Activated naive CD4-positive, alpha-beta T cell treated with anti-CD3 and anti-CD28 coated beads, Interleukin-2, amount 10 ng/mL, durations not matched to agents 7 days and 5 days (primary cell): ENCODE measurements at regions not wholly inside any gene's neighbourhood (a gene's known extent, or its start where the extent isn't known, plus 50 kb on each side); places are given as distances from the start of the nearest gene placed in this dataset.

ENCODE experiments used
- CTCF ChIA-PET: fragments of 350-600 bp; sonication (Branson Sonifier 250); formaldehyde crosslinking; loops from one replicate; lab custom pipeline; 2021; ENCODE audit warnings: antibody characterized with exemption; lab: Charles Lee
- DNase-seq: peaks from one replicate; pipeline ENCODE4 v3.0.0-alpha.2; 2020
- H3K27ac Mint-ChIP-seq: one replicate; pipeline ENCODE4 v1.8.0; 2021; ENCODE audit warnings: mild to moderate bottlenecking, moderate library complexity, mixed read lengths
- H3K27me3 Mint-ChIP-seq: one replicate; pipeline ENCODE4 v1.8.0; 2021; ENCODE audit warnings: mild to moderate bottlenecking, mixed read lengths
- H3K36me3 Mint-ChIP-seq: one replicate; pipeline ENCODE4 v1.8.0; 2021; ENCODE audit warnings: mixed read lengths
- H3K4me1 Mint-ChIP-seq: one replicate; pipeline ENCODE4 v1.8.0; 2021; ENCODE audit warnings: mixed read lengths
- H3K4me3 Mint-ChIP-seq: one replicate; pipeline ENCODE4 v1.8.0; 2021; ENCODE audit warnings: mild to moderate bottlenecking, moderate library complexity, mixed read lengths
- H3K9me3 Mint-ChIP-seq: one replicate; pipeline ENCODE4 v1.8.0; 2021; ENCODE audit warnings: mixed read lengths

DNA sequence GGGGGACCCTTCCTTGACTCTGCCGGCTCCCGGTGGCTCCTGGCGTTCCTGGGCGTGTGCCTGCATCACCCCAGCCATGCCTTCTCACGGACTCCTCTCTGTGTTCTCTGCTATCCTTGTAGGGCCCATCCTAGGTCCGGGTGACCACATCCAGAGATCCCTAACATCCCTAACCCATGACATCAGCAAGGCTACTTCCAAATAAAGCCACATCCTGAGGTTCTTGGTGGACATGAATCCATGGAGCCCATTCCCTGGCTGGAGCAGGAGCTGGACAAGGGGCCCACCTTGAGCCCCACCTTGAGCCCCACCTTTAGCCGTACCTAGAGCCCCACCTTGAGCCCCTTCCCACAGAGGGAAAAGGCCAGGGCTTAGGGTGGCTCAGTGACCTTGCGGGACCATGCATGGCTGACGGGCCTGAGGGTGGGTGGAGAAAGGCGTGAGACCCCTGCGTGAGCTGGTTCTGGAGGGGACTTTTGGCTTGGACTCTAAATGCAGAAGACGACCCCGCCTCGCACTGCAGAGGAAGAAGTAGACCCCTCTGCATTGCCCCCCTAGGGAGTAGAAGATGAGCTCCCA, 58.5 kb upstream of the INPP5A start:
- Mint-ChIP-seq H3K9me3 (no peaks in the 10 kb centered on the region), H3K36me3 (no peaks in the 10 kb centered on the region), H3K4me1 (no peaks in the 10 kb centered on the region), H3K27ac (no peak overlapping the region), H3K27me3 (peaks cover 23% of the 10 kb centered on the region), H3K4me3 (no peak overlapping the region)
- DNase-seq: no peak
- CTCF ChIA-PET: no interaction called here

DNA sequence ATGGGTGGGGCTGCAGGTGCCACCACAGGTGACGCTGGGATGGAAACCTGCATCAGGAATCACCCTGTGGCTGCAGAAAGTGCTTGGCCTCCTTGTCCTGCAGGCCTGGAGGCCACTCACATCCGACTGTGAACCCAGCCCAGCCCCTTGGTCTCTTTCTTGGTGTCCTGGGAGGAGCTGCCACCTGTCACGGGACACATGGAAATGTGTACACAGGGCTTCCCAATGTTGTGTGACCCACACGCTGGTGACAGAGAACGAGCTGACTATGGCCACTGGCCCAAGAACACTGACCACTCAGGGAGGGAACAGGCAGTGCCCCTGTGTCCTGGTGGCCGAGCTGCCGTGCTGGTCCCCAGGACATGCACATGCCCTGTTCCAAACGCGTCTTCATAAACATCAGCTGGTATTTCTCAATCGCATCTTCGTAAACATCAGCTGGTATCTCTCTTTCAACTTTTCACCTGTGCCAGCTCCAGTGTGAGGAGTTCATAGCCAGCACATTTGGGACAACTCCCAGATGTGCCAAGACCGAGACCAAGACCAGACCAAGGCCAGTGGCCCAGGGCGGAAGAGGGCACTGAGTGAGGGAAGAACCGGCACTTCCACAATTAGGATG, 57.9 kb upstream of the INPP5A start:
- H3K4me3 Mint-ChIP-seq: no peak overlapping the region
- no peaks in the 10 kb centered on the region for H3K9me3 Mint-ChIP-seq
- CTCF ChIA-PET: no interaction called here
- no peak for DNase-seq
- peaks cover 23% of the 10 kb centered on the region for H3K27me3 Mint-ChIP-seq
- H3K36me3 Mint-ChIP-seq: no peaks in the 10 kb centered on the region
- H3K4me1 Mint-ChIP-seq: no peaks in the 10 kb centered on the region
- H3K27ac Mint-ChIP-seq: no peak overlapping the region

GRCh38 chr10:132480356-132480755, 57.2 kb upstream of the INPP5A start:
- DNase-seq: no peak
- Mint-ChIP-seq H3K4me3 (no peak overlapping the region), H3K4me1 (no peaks in the 10 kb centered on the region), H3K27me3 (peaks cover 23% of the 10 kb centered on the region), H3K36me3 (no peaks in the 10 kb centered on the region), H3K27ac (no peak overlapping the region), H3K9me3 (no peaks in the 10 kb centered on the region)
- CTCF ChIA-PET: no interaction called here

GRCh38 chr10:132481690-132482089, 55.9 kb upstream of the INPP5A start:
- H3K4me3 Mint-ChIP-seq: no peak overlapping the region
- CTCF ChIA-PET: no interaction called here
- no peak for DNase-seq
- no peaks in the 10 kb centered on the region for H3K4me1 Mint-ChIP-seq
- H3K9me3 Mint-ChIP-seq: no peaks in the 10 kb centered on the region
- no peaks in the 10 kb centered on the region for H3K36me3 Mint-ChIP-seq
- H3K27me3 Mint-ChIP-seq: peaks cover 16% of the 10 kb centered on the region
- H3K27ac Mint-ChIP-seq: no peak overlapping the region

DNA sequence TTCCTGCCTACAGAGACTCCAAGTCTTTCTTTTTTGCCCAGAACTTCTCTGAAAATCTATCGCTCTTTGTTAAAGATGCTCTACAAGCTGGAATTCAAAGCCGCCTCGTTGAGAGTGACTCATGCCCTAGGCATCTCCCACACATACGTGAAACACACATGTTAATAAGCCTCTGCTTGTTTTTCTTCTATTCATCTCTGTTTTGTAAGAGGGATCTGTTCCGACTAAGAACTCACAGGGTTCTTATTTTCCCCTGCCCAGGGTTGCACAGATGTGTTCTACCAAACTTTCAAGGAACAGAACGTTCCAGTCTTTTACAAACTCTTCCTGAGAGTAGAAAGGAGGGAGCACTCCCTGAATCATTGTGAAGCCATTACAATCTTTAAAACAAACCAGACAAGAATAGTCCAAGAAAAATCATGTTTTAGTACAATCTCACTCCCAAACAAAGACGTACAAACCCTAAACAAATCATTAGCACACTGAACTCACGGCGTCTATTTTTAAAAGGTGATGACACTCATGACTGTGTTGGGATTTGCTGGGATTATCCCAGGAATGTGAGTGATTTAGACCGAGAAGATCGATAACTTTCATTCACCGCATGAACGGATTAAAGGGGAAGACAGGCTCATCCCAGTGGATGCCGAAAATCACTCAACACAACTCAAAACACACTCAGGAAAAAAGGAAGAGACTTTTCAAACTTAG, 55.3 kb upstream of the INPP5A start:
- H3K36me3 Mint-ChIP-seq: no peaks in the 10 kb centered on the region
- no peaks in the 10 kb centered on the region for H3K9me3 Mint-ChIP-seq
- no peak for DNase-seq
- CTCF ChIA-PET: no interaction called here
- H3K27ac Mint-ChIP-seq: no peak overlapping the region
- peaks cover 11% of the 10 kb centered on the region for H3K27me3 Mint-ChIP-seq
- no peak overlapping the region for H3K4me3 Mint-ChIP-seq
- no peaks in the 10 kb centered on the region for H3K4me1 Mint-ChIP-seq

GRCh38 chr10:132483394-132483793, 54.2 kb upstream of the INPP5A start:
- no peaks in the 10 kb centered on the region for H3K36me3 Mint-ChIP-seq
- no peak overlapping the region for H3K27ac Mint-ChIP-seq
- no peaks in the 10 kb centered on the region for H3K4me1 Mint-ChIP-seq
- H3K27me3 Mint-ChIP-seq: peaks cover 8% of the 10 kb centered on the region
- H3K4me3 Mint-ChIP-seq: no peak overlapping the region
- no peaks in the 10 kb centered on the region for H3K9me3 Mint-ChIP-seq
- CTCF ChIA-PET: no interaction called here
- DNase-seq: no peak

DNA sequence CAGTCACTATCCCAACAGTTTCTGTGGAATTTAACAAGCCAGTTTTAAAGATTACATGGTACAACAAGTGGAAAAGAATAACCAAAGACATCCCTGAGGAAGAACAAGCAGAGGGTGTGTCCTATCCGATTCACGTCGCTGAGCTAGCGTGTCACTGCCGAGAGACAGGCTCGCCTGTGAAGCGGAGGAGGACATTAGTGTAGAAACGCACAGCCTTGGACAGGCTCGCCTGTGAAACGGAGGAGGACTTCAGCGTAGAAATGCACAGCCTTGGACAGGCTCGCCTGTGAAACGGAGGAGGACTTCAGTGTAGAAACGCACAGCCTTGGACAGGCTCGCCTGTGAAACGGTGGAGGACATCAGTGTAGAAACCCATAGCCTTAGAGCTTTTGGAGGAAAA, 52.7 kb upstream of the INPP5A start:
- CTCF ChIA-PET: no interaction called here
- H3K36me3 Mint-ChIP-seq: no peaks in the 10 kb centered on the region

GRCh38 chr10:132485391-132485790, 52.2 kb upstream of the INPP5A start:
- DNase-seq: no peak
- Mint-ChIP-seq H3K27ac (no peak overlapping the region), H3K4me1 (no peaks in the 10 kb centered on the region), H3K4me3 (no peak overlapping the region), H3K9me3 (peaks cover 3% of the 10 kb centered on the region), H3K36me3 (no peaks in the 10 kb centered on the region), H3K27me3 (no peaks in the 10 kb centered on the region)
- CTCF ChIA-PET: no interaction called here

More for the DNA sequence above, 52.7 kb upstream of the INPP5A start:
- Mint-ChIP-seq H3K27me3 (no peaks in the 10 kb centered on the region), H3K27ac (no peak overlapping the region), H3K9me3 (no peaks in the 10 kb centered on the region), H3K4me1 (no peaks in the 10 kb centered on the region), H3K4me3 (no peak overlapping the region)
- DNase-seq: no peak

- Mint-ChIP-seq H3K27me3 (no peaks in the 10 kb centered on the region), H3K4me3 (no peak overlapping the region), H3K36me3 (no peaks in the 10 kb centered on the region), H3K4me1 (no peaks in the 10 kb centered on the region), H3K27ac (no peak overlapping the region), H3K9me3 (peaks cover 5% of the 10 kb centered on the region)
- no peak for DNase-seq
- CTCF ChIA-PET: no interaction called here
Measured at GRCh38 chr10:132486539-132487121, 51.0 kb upstream of the INPP5A start.

DNA sequence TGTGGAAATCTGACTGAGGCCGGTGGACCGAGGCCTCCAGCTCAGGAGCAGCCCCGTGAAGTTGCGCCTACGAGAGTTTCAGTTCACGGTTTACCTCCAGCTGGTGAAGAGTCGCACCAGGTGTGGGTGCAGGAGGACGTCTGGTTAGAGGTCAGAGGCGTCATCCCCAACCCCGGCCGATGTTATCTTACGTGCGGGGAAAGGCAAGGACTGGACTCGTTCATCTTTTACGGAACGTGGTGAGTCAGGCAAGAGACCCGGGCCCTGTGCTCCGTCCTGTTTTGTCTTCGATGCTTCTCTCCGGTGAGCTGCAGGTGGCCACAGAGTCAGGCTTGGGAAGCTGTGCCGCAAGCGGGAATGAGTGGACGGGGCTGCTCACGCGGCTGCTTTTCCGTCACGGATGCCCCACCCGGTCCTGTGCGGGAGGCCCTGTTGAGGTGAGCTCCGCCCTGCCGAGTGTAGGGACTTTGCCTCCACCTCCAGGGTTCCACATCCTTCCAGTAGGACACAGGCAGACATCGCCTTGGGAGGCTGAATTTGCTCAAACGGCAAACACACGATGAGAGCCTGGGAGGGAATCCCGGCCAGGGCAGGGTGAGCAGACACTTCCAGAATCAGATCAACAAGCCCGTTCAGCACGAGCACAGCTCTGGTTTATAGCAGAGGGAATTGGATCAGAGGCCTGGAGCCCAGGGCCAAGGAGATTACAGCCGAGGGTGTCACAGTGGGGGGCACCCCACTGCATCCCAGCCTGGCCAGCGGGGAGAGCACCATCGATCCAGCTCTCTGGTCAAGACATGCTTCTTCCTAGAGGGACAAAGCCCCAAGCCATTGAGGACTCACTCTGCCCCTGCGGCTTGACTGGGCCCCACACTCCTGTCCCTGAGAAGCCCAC, 50.1 kb upstream of the INPP5A start:
- Mint-ChIP-seq H3K4me3 (no peak overlapping the region), H3K4me1 (no peaks in the 10 kb centered on the region), H3K36me3 (no peaks in the 10 kb centered on the region), H3K27ac (no peak overlapping the region), H3K27me3 (no peaks in the 10 kb centered on the region), H3K9me3 (peaks cover 5% of the 10 kb centered on the region)
- CTCF ChIA-PET: no interaction called here
- DNase-seq: no peak
